ENCODE measurements at regions not wholly inside any gene's neighbourhood (a gene's known extent, or its start where the extent isn't known, plus 50 kb on each side); places are given as distances from the start of the nearest gene placed in this dataset.

GRCh38 chr1:218201601-218202000 is 83.5 kb upstream of the RRP15 start (continued):
- TF ChIP-seq ATF2 (IDR thresholded peaks at IDR 0.05; ENCODE audit: low read length) (no peak), HDAC6 (IDR thresholded peaks at IDR 0.05; ENCODE audit: low read depth, low read length) (no peak), RAD21 (IDR thresholded peaks at IDR 0.05 in 1 of 2, conservative IDR thresholded peaks at IDR 0.05 in 1 of 2; ENCODE audit: low read depth in 2 of 2, low read length in 2 of 2) (no peak), BACH1 (IDR thresholded peaks at IDR 0.05; ENCODE audit: low read length) (no peak), POLR2A (IDR thresholded peaks at IDR 0.05; ENCODE audit: control extremely low read depth in 1 of 2, low read depth in 2 of 2, low read length in 2 of 2) (no peak), TAF7 (optimal IDR thresholded peaks at IDR 0.05; ENCODE audit: borderline replicate concordance, low read depth, low read length) (no peak), ATF3 (IDR thresholded peaks at IDR 0.05; ENCODE audit: insufficient read depth, low read depth, low read length) (no peak), MAFK (IDR thresholded peaks at IDR 0.05; ENCODE audit: low read depth, low read length) (no peak)
